GM21381 (cell line): ENCODE measurements at regions not wholly inside any gene's neighbourhood (a gene's known extent, or its start where the extent isn't known, plus 50 kb on each side); places are given as distances from the start of the nearest gene placed in this dataset.

Experiments
- ATAC-seq: cut with Tn5 transposase; IDR thresholded peaks from one replicate; pipeline ENCODE4 v1.9.1; 2021; ENCODE audit warnings: mild to moderate bottlenecking, moderate library complexity; ENCODE audit not compliant: unreplicated experiment

- no peak for ATAC-seq
These were observed 102.6 kb downstream of the PERP start for GRCh38 chr6:138004430-138005287.

DNA sequence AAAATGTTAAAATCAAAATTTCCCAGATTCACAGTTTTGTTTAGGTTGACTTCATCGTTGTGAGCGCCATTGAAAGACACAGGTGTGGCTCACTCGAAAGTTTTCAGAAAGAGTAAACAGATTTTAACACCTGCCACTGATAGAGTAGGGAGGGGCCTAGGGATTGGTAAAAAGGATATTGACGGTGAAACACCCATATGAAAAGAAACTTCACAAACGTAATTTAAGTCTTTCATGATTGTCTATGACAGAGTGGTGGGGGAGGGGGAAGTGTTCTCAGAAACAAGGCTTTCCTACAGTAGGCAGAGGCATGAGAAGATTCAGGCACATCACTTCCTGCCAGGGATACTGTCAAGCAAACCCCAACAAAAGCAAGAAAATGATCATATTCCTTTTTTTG is 101.4 kb downstream of the PERP start:
- no peak for ATAC-seq

GRCh38 chr6:138007014-138007472 is 100.2 kb downstream of the PERP start:
- no peak for ATAC-seq

- no peak for ATAC-seq
These were observed 98.4 kb downstream of the PERP start for GRCh38 chr6:138008791-138009190.

GRCh38 chr6:138011413-138011812 is 95.8 kb downstream of the PERP start:
- ATAC-seq = no peak

- no peak for ATAC-seq
These were observed 94.5 kb downstream of the PERP start for GRCh38 chr6:138012682-138013081.

DNA sequence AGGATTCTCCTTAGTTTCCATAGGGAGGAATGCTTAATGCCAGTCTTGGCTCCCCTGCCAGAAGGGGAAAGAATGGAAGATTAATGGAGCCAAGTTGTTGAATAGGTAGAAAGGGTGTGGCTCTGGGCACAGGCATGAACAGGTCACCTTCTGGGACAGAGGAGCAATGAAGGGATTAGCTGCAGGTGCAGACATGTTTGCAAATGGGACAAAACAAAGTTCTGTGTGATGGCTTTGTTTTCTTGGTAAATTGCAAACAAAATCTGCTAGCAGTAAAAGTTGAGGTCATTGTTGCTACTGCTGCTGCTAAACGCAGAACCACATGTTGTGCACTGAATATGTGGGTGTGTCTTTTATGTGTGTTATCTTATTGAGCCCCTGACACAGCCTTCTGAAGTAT is 93.3 kb downstream of the PERP start:
- no peak for ATAC-seq

- no peak for ATAC-seq
These were observed 90.0 kb downstream of the PERP start for GRCh38 chr6:138017166-138017757.

GRCh38 chr6:138018297-138018696 is 88.9 kb downstream of the PERP start:
- ATAC-seq = no peak

GRCh38 chr6:138025528-138025978 is 81.7 kb downstream of the PERP start:
- ATAC-seq = no peak

GRCh38 chr6:138026342-138026741 is 80.9 kb downstream of the PERP start:
- ATAC-seq = no peak

DNA sequence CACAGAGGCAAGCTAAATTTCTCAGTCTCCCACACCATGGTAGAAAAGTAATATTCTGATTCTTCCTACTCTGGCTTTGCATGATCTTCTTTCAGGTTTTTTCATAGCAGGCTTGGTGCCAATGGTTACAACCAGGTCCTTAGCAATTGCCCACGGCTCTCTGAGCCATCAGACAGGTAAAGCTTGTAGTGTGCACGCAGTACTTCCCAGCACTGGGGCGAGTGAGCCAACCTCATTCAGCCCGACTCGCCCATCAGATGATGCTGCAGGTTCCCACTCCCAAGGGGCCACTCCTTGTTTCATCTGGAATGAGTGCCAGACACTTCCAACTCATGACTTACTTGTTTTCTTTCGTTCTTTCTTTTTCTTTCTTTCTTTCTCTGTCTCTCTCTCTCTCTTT is 78.3 kb downstream of the PERP start:
- ATAC-seq = no peak

GRCh38 chr6:138030872-138031271 is 76.3 kb downstream of the PERP start:
- no peak for ATAC-seq

GRCh38 chr6:138031417-138031816 is 75.8 kb downstream of the PERP start:
- ATAC-seq = no peak

DNA sequence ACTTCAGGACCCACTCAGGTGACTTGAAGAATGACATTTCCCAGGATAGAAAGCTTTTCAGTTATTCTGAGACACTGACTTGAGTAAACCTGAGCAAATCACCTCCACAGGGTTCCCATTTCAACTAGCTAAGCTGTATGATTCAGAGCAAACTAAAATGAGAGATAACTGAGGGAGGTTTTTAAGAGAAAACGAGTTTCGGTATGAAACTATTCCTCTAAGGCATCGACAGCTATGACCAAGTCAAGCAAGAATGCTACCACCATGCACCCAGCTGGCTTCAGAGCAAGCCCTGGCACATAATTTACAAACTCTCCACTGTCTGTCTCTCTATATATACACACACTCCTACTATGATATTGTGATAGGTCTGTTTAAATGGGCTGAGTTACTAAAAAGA is 75.4 kb downstream of the PERP start:
- no peak for ATAC-seq

- no peak for ATAC-seq
These were observed 74.6 kb downstream of the PERP start for GRCh38 chr6:138032571-138032970.

- no peak for ATAC-seq
These were observed 73.0 kb downstream of the PERP start for GRCh38 chr6:138034229-138034628.

GRCh38 chr6:138035070-138035469 is 72.1 kb downstream of the PERP start:
- ATAC-seq = no peak

DNA sequence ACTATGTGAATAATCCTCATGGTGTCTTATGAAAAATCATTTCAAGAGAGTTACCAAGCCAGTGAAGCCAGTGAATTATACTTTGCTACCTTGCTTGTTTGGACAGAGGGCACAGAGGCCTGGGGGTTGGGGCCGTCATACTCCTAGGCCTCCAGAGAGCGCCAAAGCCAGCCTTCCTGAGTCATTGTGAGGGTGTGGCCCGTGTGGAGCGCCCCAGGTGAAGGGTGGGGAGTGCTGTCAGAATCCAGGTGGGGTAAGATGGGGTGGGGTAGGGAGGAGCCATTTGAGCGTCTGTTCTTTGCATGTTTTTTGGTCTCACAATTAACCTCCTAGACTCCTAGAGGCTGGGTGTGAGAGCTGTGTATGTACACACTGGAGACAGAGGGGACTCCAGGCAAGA is 71.1 kb downstream of the PERP start:
- ATAC-seq = no peak

GRCh38 chr6:138037009-138037504 is 70.2 kb downstream of the PERP start:
- ATAC-seq = no peak

DNA sequence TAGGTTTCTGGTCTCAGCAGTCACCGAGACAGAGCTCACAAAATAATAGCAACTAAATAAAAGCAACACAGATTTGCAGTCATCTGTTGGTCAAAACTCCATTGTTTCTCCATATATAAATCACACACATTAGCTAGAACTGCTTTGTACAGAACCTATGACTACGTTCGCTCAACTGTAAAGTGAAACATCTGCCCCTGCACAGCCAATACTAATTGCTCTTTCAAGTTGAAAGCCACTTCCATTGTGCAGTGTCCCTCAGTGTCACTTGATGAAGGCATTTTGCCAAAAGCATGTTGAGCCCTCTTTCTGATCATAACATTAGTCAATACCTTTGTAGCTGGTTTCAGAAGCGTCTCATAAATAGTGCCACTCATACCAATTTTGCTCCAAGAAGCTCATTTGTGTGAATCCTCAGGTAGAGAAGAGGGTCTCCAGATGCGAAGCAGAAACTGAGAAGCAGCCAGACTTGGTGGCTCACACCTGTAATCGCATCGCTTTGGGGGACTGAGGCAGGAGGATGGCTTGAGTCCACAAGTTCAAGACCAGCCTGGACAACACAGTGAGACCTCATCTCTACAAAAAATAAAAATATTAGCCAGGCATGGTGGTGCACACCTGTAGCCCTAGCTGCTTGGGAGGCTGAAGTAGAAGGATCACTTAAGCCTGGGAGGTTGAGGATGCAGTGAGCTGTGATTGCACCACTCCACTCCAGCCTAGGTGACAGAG is 68.9 kb downstream of the PERP start:
- ATAC-seq = no peak
